ENCODE measurements at regions not wholly inside any gene's neighbourhood (a gene's known extent, or its start where the extent isn't known, plus 50 kb on each side); places are given as distances from the start of the nearest gene placed in this dataset.

GRCh38 chr3:1469248-1469647 is 376.4 kb downstream of the CNTN6 start:
- TF ChIP-seq CTCF (IDR thresholded peaks at IDR 0.05) (no peak), POLR2A (IDR thresholded peaks at IDR 0.05) (no peak)

Measured in testis (tissue), 2 donors.